ENCODE measurements at regions not wholly inside any gene's neighbourhood (a gene's known extent, or its start where the extent isn't known, plus 50 kb on each side); places are given as distances from the start of the nearest gene placed in this dataset.

DNA sequence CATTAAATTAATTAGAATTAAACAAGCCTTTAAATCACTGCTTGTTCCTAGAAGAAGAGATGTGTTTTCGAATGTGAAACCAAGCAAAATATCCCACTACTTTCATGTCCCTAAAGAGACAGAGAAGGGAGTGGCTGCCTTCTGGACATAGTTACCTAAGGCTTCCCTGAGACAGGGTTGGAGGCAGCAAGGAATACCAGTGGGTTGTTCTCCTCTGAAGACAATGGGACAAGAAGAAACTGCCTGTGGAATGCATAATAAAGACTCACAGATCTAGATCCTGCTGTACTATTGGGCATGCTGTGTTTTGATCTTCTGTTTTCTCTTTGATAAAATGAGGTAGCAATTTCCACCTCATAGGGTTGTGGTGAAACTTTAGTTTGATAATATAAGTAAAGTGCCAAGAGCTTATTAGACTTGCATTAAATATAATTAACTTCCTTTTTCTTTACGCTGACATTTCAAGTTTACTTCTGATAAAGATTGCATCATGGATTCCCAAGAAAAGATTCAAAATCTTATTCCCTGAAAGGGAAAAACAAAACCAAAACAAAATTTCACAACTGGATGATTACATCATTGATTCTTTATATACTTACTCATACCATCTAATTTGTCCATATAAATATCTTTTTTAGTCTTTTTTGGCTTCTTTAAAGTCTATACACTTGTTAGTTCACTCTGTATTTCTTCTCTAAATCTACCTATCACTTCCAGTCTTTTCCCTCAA is 621.3 kb downstream of the ETS1 start:
- POLR2A ChIA-PET, result no interaction called here
- BruUV-seq (replicated peaks), result no TSS peak
- Mint-ChIP-seq H3K9me3 (ENCODE audit: unreplicated experiment) (no peaks in the 10 kb centered on the region), H3K27ac (ENCODE audit: low read depth, unreplicated experiment) (peak overlapping the region; percentile 36), H3K27me3 (ENCODE audit: insufficient read depth, unreplicated experiment) (no peaks in the 10 kb centered on the region), H3K4me1 (ENCODE audit: insufficient read depth, unreplicated experiment) (peaks cover 14% of the 10 kb centered on the region), H3K4me3 (ENCODE audit: unreplicated experiment) (no peak overlapping the region), H3K36me3 (ENCODE audit: insufficient read depth, unreplicated experiment) (no peaks in the 10 kb centered on the region)
- intact Hi-C loops (cut with micrococcal nuclease), result no loop called here
- no peak for DNase-seq (ENCODE audit: unreplicated experiment)
- TF ChIP-seq CTCF (IDR thresholded peaks at IDR 0.05; ENCODE audit: unreplicated experiment), result no peak
- CTCF ChIA-PET, result no interaction called here

GRCh38 chr11:127962416-127962815 is 624.9 kb downstream of the ETS1 start:
- CTCF ChIA-PET, result no interaction called here
- intact Hi-C loops (cut with micrococcal nuclease), result no loop called here

GRCh38 chr11:127950162-127950561 is 637.2 kb downstream of the ETS1 start:
- ChIA-PET POLR2A (no interaction called here), CTCF (no interaction called here)
- no TSS peak for BruUV-seq (replicated peaks)
- H3K27ac Mint-ChIP-seq (ENCODE audit: low read depth, unreplicated experiment), result no peak overlapping the region
- no peak for TF ChIP-seq CTCF (IDR thresholded peaks at IDR 0.05; ENCODE audit: unreplicated experiment)
- no peak overlapping the region for H3K4me3 Mint-ChIP-seq (ENCODE audit: unreplicated experiment)
- H3K36me3 Mint-ChIP-seq (ENCODE audit: insufficient read depth, unreplicated experiment), result no peaks in the 10 kb centered on the region
- no peaks in the 10 kb centered on the region for H3K9me3 Mint-ChIP-seq (ENCODE audit: unreplicated experiment)
- no peaks in the 10 kb centered on the region for H3K27me3 Mint-ChIP-seq (ENCODE audit: insufficient read depth, unreplicated experiment)
- H3K4me1 Mint-ChIP-seq (ENCODE audit: insufficient read depth, unreplicated experiment), result no peaks in the 10 kb centered on the region
- intact Hi-C loops (cut with micrococcal nuclease), result no loop called here
- no peak for DNase-seq (ENCODE audit: unreplicated experiment)

More at GRCh38 chr11:127962416-127962815, 624.9 kb downstream of the ETS1 start:
- no peak for TF ChIP-seq CTCF (IDR thresholded peaks at IDR 0.05; ENCODE audit: unreplicated experiment)
- no peaks in the 10 kb centered on the region for H3K9me3 Mint-ChIP-seq (ENCODE audit: unreplicated experiment)
- H3K36me3 Mint-ChIP-seq (ENCODE audit: insufficient read depth, unreplicated experiment), result no peaks in the 10 kb centered on the region
- H3K4me3 Mint-ChIP-seq (ENCODE audit: unreplicated experiment), result no peak overlapping the region
- no peak for DNase-seq (ENCODE audit: unreplicated experiment)
- peaks cover 14% of the 10 kb centered on the region for H3K4me1 Mint-ChIP-seq (ENCODE audit: insufficient read depth, unreplicated experiment)
- no TSS peak for BruUV-seq (replicated peaks)
- POLR2A ChIA-PET, result no interaction called here
- H3K27me3 Mint-ChIP-seq (ENCODE audit: insufficient read depth, unreplicated experiment), result no peaks in the 10 kb centered on the region
- no peak overlapping the region for H3K27ac Mint-ChIP-seq (ENCODE audit: low read depth, unreplicated experiment)

DNA sequence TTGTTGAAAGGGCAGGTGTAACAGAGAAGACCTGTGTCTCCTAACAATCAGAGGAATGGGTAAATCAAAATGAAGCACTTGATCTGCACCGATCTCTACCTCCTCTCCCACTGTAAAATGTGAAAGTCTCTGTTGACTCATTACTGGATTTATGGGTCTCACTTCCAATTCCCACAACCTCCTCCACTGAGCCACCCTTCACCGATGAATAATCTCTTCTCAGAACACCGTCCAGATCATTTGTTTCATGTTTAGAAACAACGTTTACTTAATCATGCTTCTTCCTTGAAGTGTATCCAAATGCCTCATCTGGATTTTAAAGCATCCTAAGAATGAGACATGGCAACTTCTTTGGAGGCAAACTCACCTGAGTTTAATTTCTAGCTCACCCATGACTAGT is 643.6 kb downstream of the ETS1 start:
- Mint-ChIP-seq H3K27me3 (ENCODE audit: insufficient read depth, unreplicated experiment) (no peaks in the 10 kb centered on the region), H3K27ac (ENCODE audit: low read depth, unreplicated experiment) (peak overlapping the region; percentile 11), H3K36me3 (ENCODE audit: insufficient read depth, unreplicated experiment) (no peaks in the 10 kb centered on the region), H3K9me3 (ENCODE audit: unreplicated experiment) (no peaks in the 10 kb centered on the region), H3K4me3 (ENCODE audit: unreplicated experiment) (no peak overlapping the region), H3K4me1 (ENCODE audit: insufficient read depth, unreplicated experiment) (peaks cover 21% of the 10 kb centered on the region)
- TF ChIP-seq CTCF (IDR thresholded peaks at IDR 0.05; ENCODE audit: unreplicated experiment), result no peak
- CTCF ChIA-PET, result no interaction called here
- BruUV-seq (replicated peaks), result no TSS peak
- POLR2A ChIA-PET, result no interaction called here
- peak; percentile 26 for DNase-seq (ENCODE audit: unreplicated experiment)
- intact Hi-C loops (cut with micrococcal nuclease), result no loop called here

Measured in MCF 10A (cell line).